K562 (cell line): ENCODE measurements at regions not wholly inside any gene's neighbourhood (a gene's known extent, or its start where the extent isn't known, plus 50 kb on each side); places are given as distances from the start of the nearest gene placed in this dataset.

Experiments used
- ATAC-seq: fragments of 200-7000 bp; cut with Tn5 transposase; 3 replicates; pipeline ENCODE4 v1.9.1; 2020; ENCODE audit warnings: moderate library complexity
- BruUV-seq: library from RNA; stranded (reverse); fragments of 400-500 nt; replicated peaks from 2 replicates; lab custom pipeline; 2021; lab: Mats Ljungman, UMichigan
- CTCF ChIA-PET: fragments of 300-600 bp; formaldehyde crosslinking; extraction: SDS; loops from one replicate; lab custom pipeline; 2021; ENCODE audit warnings: low intra/inter-chr PET ratio; lab: Yijun Ruan, JAX
- POLR2A ChIA-PET: fragments of 300-600, 350-650 bp; sonication (Branson Sonifier 250); formaldehyde crosslinking; extraction: SDS; loops from one replicate; lab custom pipeline; 2021; ENCODE audit warnings: antibody characterized with exemption, inconsistent platforms; lab: Yijun Ruan, JAX
- DNase-seq, 4 experiments: peaks; one replicate each; pipeline versions ENCODE4 v3.0.0 to v3.0.0-alpha.2; 2011 to 2018; ENCODE audit warnings: low spot score in 3 of 4, mixed read lengths in 3 of 4; ENCODE audit errors: extremely low read depth in 1 of 4
- FAIRE-seq: peaks from 2 replicates; lab custom pipeline; 2011; peaks lifted over from hg19 to GRCh38; lab: Jason Lieb, UNC
- H2AFZ ChIP-seq: 2 replicates; pipeline ENCODE4 v1.6.0; 2011; ENCODE audit warnings: low read depth, low read length, control low read depth, inconsistent platforms
- H3K27ac ChIP-seq: fragments of 200-600 bp; 3 replicates; pipeline ENCODE4 v1.8.0; 2011; ENCODE audit warnings: low read depth, mild to moderate bottlenecking, control low read depth, inconsistent platforms, low read length, moderate library complexity, mixed read lengths; ENCODE audit errors: extremely low read depth
- H3K27me3 ChIP-seq, 2 experiments: fragments of 300-600 bp in 1 of 2; 2 replicates in 1 of 2; 3 replicates in 1 of 2; pipeline versions ENCODE4 v1.6.0 to v1.8.0; 2011; ENCODE audit warnings: inconsistent platforms in 2 of 2, low read length in 2 of 2, mild to moderate bottlenecking in 1 of 2, mixed read lengths in 1 of 2, moderate library complexity in 1 of 2; ENCODE audit not compliant: control insufficient read depth in 2 of 2, insufficient read depth in 2 of 2
- H3K36me3 ChIP-seq: fragments of 300-600 bp; 3 replicates; pipeline ENCODE4 v1.8.0; 2011; ENCODE audit warnings: mild to moderate bottlenecking, low read length, inconsistent platforms; ENCODE audit not compliant: control insufficient read depth, insufficient read depth
- H3K4me1 ChIP-seq, 2 experiments: fragments of 200-600 bp in 1 of 2; replicated peaks in 1 of 2; 2 replicates in 1 of 2; 3 replicates in 1 of 2; pipeline versions ENCODE4 v1.5.1 to v1.8.0; 2011; ENCODE audit warnings: inconsistent platforms in 2 of 2, low read length in 2 of 2, mild to moderate bottlenecking in 1 of 2, mixed read lengths in 1 of 2, moderate library complexity in 1 of 2; ENCODE audit not compliant: control insufficient read depth in 2 of 2, insufficient read depth in 2 of 2
- H3K4me2 ChIP-seq: 2 replicates; pipeline ENCODE4 v1.6.1; 2011; ENCODE audit warnings: low read length, control low read depth, inconsistent platforms, mixed read lengths; ENCODE audit not compliant: insufficient read depth
- H3K4me3 ChIP-seq: fragments of 200-600 bp; sonication (generic), shearing (Covaris generic); 2 replicates; pipeline ENCODE4 v1.5.1; 2016; ENCODE audit warnings: control low read depth, inconsistent platforms
- H3K79me2 ChIP-seq: fragments of 200-600 bp; 3 replicates; pipeline ENCODE4 v1.8.0; 2011; ENCODE audit warnings: low read length, inconsistent platforms; ENCODE audit not compliant: control insufficient read depth, insufficient read depth
- H3K9ac ChIP-seq, 2 experiments: 2 replicates each; pipeline versions ENCODE4 v1.6.0 to v1.6.1; 2011; ENCODE audit warnings: low read depth in 2 of 2, low read length in 2 of 2, control low read depth in 1 of 2, inconsistent platforms in 1 of 2, mild to moderate bottlenecking in 1 of 2, mixed read lengths in 1 of 2; ENCODE audit not compliant: insufficient read depth in 1 of 2
- H3K9me1 ChIP-seq: one replicate; pipeline ENCODE4 v1.6.0; 2011; ENCODE audit warnings: inconsistent platforms, mild to moderate bottlenecking, low read length, moderate library complexity; ENCODE audit not compliant: control insufficient read depth, insufficient read depth
- H3K9me3 ChIP-seq: replicated peaks from 2 replicates; pipeline ENCODE4 v1.5.1; 2011; ENCODE audit warnings: low read depth, low read length, inconsistent platforms; ENCODE audit not compliant: control insufficient read depth, insufficient read depth
- H4K20me1 ChIP-seq: replicated peaks from 2 replicates; pipeline ENCODE4 v1.6.1; 2011; ENCODE audit warnings: low read length, inconsistent platforms, mixed read lengths; ENCODE audit not compliant: control insufficient read depth, insufficient read depth
- EHMT2 ChIP-seq: fragments of 450-650 bp; IDR thresholded peaks from 2 replicates; pipeline ENCODE4 v1.6.1; 2018; ENCODE audit warnings: antibody characterized with exemption
- EP300 ChIP-seq: IDR thresholded peaks from 2 replicates; pipeline ENCODE4 v1.6.1; 2012; ENCODE audit warnings: low read length, improper control_type of control experiment
- ERF ChIP-seq: fragments of 450-650 bp; formaldehyde crosslinking; IDR thresholded peaks from 2 replicates; pipeline ENCODE4 v1.4.0; 2020; ENCODE audit warnings: mild to moderate bottlenecking, mixed read lengths
- GABPB2 ChIP-seq: fragments of 250-450 bp; sonication (Bioruptor Pico); conservative IDR thresholded peaks from 2 replicates; pipeline ENCODE4 v1.5.1; 2021; ENCODE audit warnings: mild to moderate bottlenecking
- MEIS2 ChIP-seq: fragments of 450-650 bp; IDR thresholded peaks from 2 replicates; pipeline ENCODE4 v1.6.1; 2014; ENCODE audit warnings: mild to moderate bottlenecking; ENCODE audit not compliant: partially characterized antibody
- NFXL1 ChIP-seq: fragments of 450-650 bp; formaldehyde crosslinking; IDR thresholded peaks from 2 replicates; pipeline ENCODE4 v1.4.0; 2021; ENCODE audit warnings: mild to moderate bottlenecking
- NUFIP1 ChIP-seq: fragments of 450-650 bp; IDR thresholded peaks from 2 replicates; pipeline ENCODE4 v1.6.1; 2018; ENCODE audit not compliant: partially characterized antibody
- RBM14 ChIP-seq: fragments of 200-400 bp; formaldehyde crosslinking; IDR thresholded peaks from 2 replicates; pipeline ENCODE4 v1.6.1; 2018; ENCODE audit warnings: low read depth, mild to moderate bottlenecking, low read length, moderate library complexity, borderline replicate concordance; ENCODE audit not compliant: insufficient read depth
- SUPT5H ChIP-seq: fragments of 450-650 bp; IDR thresholded peaks from 2 replicates; pipeline ENCODE4 v1.6.1; 2016
- XRCC5 ChIP-seq: fragments of 200-400 bp; formaldehyde crosslinking; IDR thresholded peaks from 2 replicates; pipeline ENCODE4 v1.6.1; 2017; ENCODE audit warnings: low read depth, mild to moderate bottlenecking, low read length
- ZNF175 ChIP-seq: fragments of 200-800 bp; sonication (Bioruptor generic); IDR thresholded peaks from 2 replicates; pipeline ENCODE4 v1.6.1; 2016; ENCODE audit warnings: low read depth, mild to moderate bottlenecking, missing genetic modification characterization, missing compliant biosample characterization
- ZNF436 ChIP-seq: fragments of 250-450, 450-650 bp; sonication (Bioruptor Pico); formaldehyde crosslinking; IDR thresholded peaks from 2 replicates; pipeline ENCODE4 v1.7.0; 2020; ENCODE audit warnings: mild to moderate bottlenecking
- ZNF79 ChIP-seq: fragments of 250-450 bp; sonication (Bioruptor Pico); IDR thresholded peaks from 2 replicates; pipeline ENCODE4 v1.4.0; 2020; ENCODE audit warnings: low read depth, mild to moderate bottlenecking, moderate library complexity
- WGBS: fragments of 100-300 bp; shearing (Covaris generic); methylation state at CpG from one replicate; pipeline ENCODE4 v1.1.6; 2016; ENCODE audit warnings: low coverage, mixed read lengths; ENCODE audit not compliant: insufficient coverage; ENCODE audit errors: missing lambda C conversion rate; 5-methylcytosine and 5-hydroxymethylcytosine counted together
- in situ Hi-C: fragments of 300-500 bp; cut with MboI; formaldehyde crosslinking; loops from 4 replicates; pipeline ENCODE4 v1.15.0; 2018; ENCODE audit warnings: inconsistent platforms, mixed read lengths
- intact Hi-C: fragments of 100-400 bp; cut with micrococcal nuclease; formaldehyde crosslinking; loops from 2 replicates; pipeline ENCODE4 v1.14.2; 2022

DNA sequence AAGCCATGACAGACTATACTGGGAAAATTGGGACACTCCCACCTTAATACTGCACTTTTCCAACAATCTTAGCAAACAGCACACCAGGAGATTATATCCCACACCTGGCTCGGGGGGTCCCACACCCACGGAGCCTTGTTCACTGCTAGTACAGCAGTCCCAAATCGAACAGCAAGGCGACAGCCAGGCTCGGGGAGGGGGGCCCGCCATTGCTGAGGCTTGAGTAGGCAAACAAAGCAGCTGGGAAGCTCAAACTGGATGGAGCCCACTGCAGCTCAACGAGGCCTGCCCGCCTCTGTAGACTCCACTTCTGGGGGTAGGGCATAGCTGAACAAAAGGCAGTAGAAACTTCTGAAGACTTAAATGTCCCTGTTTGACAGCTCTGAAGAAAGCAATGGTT lies 118.3 kb downstream of the MAGEB5 start:
- no peak for DNase-seq
- Histone ChIP-seq H3K27me3 (no peaks in the 10 kb centered on the region), H3K4me3 (no peak overlapping the region), H2AFZ (no peak overlapping the region), H3K9ac (no peak overlapping the region), H3K4me2 (no peak overlapping the region), H3K9me1 (no peaks in the 10 kb centered on the region), H3K36me3 (no peaks in the 10 kb centered on the region), H3K79me2 (no peaks in the 10 kb centered on the region), H3K9me3 (no peaks in the 10 kb centered on the region), H3K4me1 (no peaks in the 10 kb centered on the region), H3K27ac (no peak overlapping the region), H4K20me1 (no peaks in the 10 kb centered on the region)
- ChIA-PET POLR2A (no interaction called here), CTCF (no interaction called here)
- no peak for FAIRE-seq
- no peak for ATAC-seq
- in situ Hi-C loops = no loop called here
- TF ChIP-seq XRCC5 (no peak), ZNF436 (no peak), MEIS2 (no peak), NUFIP1 (no peak), GABPB2 (CRISPR knock-in tag) (no peak), SUPT5H (no peak), ERF (CRISPR knock-in tag) (no peak), RBM14 (no peak), ZNF79 (CRISPR knock-in tag) (no peak), EHMT2 (no peak), NFXL1 (CRISPR knock-in tag) (no peak), ZNF175 (no peak), EP300 (no peak)
- intact Hi-C loops = no loop called here
- BruUV-seq = no TSS peak
- 3% methylated on average over 8 of the region's 8 CpGs for WGBS
